Gastroesophageal sphincter (tissue), 3 donors: ENCODE measurements at regions not wholly inside any gene's neighbourhood (a gene's known extent, or its start where the extent isn't known, plus 50 kb on each side); places are given as distances from the start of the nearest gene placed in this dataset.

Source experiments
- EP300 ChIP-seq: sonication (generic); formaldehyde crosslinking; IDR thresholded peaks from one replicate; pipeline ENCODE4 v1.6.1; 2017; ENCODE audit warnings: antibody characterized with exemption, mild to moderate bottlenecking
- POLR2A ChIP-seq, 2 donors: fragments of 450-650 bp; IDR thresholded peaks; one replicate each; pipeline ENCODE4 v1.6.1; 2017; ENCODE audit warnings: antibody characterized with exemption in 2 of 2, mild to moderate bottlenecking in 2 of 2, moderate library complexity in 1 of 2
- TF ChIP-seq, protein P1 (sequence below), 4 experiments: fragments of 200-600 bp in 2 of 4; fragments of 450-650 bp in 2 of 4; sonication (generic) in 1 of 4; IDR thresholded peaks; one replicate each; pipeline ENCODE4 v1.5.1; 2017 to 2019; ENCODE audit warnings: antibody characterized with exemption in 4 of 4, mild to moderate bottlenecking in 2 of 4, moderate library complexity in 2 of 4

DNA sequence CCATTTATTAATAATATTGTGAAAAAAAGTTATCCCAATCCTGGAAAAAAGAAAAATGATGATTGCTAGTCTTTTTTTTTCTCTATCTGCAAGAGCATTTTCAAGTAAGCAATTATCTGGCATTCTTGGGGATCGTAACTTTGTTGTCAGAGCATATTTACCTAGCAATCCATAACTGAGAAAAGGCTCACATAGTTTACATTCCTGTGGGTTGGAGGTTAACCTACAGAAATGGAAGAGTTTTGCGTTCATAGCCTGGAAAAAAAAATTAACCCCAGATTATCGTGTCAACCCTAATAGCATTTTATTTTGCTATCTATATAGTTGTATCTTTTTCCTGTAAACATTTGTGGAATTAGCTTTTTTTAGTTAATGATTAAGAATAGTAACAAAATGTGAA is 292.3 kb downstream of the DAD1 start:
- TF ChIP-seq EP300: no peak
- TF ChIP-seq, protein P1, sequence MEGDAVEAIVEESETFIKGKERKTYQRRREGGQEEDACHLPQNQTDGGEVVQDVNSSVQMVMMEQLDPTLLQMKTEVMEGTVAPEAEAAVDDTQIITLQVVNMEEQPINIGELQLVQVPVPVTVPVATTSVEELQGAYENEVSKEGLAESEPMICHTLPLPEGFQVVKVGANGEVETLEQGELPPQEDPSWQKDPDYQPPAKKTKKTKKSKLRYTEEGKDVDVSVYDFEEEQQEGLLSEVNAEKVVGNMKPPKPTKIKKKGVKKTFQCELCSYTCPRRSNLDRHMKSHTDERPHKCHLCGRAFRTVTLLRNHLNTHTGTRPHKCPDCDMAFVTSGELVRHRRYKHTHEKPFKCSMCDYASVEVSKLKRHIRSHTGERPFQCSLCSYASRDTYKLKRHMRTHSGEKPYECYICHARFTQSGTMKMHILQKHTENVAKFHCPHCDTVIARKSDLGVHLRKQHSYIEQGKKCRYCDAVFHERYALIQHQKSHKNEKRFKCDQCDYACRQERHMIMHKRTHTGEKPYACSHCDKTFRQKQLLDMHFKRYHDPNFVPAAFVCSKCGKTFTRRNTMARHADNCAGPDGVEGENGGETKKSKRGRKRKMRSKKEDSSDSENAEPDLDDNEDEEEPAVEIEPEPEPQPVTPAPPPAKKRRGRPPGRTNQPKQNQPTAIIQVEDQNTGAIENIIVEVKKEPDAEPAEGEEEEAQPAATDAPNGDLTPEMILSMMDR (IDR thresholded peaks at IDR 0.05): no peak
- TF ChIP-seq POLR2A (IDR thresholded peaks at IDR 0.05): no peak
